GM12878 (cell line): ENCODE measurements at regions not wholly inside any gene's neighbourhood (a gene's known extent, or its start where the extent isn't known, plus 50 kb on each side); places are given as distances from the start of the nearest gene placed in this dataset.

ENCODE experiments used
- IKZF1 ChIP-seq: fragments of 450-650 bp; conservative IDR thresholded peaks from 2 replicates; pipeline ENCODE4 v1.6.1; 2017; ENCODE audit warnings: antibody characterized with exemption, mild to moderate bottlenecking
- MEF2B ChIP-seq: fragments of 450-650 bp; IDR thresholded peaks from 2 replicates; pipeline ENCODE4 v1.6.1; 2018; ENCODE audit warnings: mild to moderate bottlenecking, moderate library complexity; ENCODE audit not compliant: partially characterized antibody, poor library complexity, severe bottlenecking
- MTA2 ChIP-seq: fragments of 450-650 bp; IDR thresholded peaks from 2 replicates; pipeline ENCODE4 v1.6.1; 2016; ENCODE audit warnings: low read depth, mild to moderate bottlenecking, moderate library complexity
- NBN ChIP-seq: fragments of 450-650 bp; IDR thresholded peaks from 2 replicates; pipeline ENCODE4 v1.6.1; 2016
- SREBF2 ChIP-seq: IDR thresholded peaks from 2 replicates; pipeline ENCODE4 v1.6.1; 2012; ENCODE audit warnings: mild to moderate bottlenecking, low read length
- TF ChIP-seq, protein P1 (sequence below): fragments of 450-650 bp; IDR thresholded peaks from 2 replicates; pipeline ENCODE4 v1.6.1; 2017; ENCODE audit warnings: mild to moderate bottlenecking, moderate library complexity
- TF ChIP-seq, protein P2 (sequence below): fragments of 450-650 bp; IDR thresholded peaks from 2 replicates; pipeline ENCODE4 v1.6.1; 2016; ENCODE audit warnings: mild to moderate bottlenecking
- TF ChIP-seq, protein P3 (sequence below): fragments of 450-650 bp; IDR thresholded peaks from 2 replicates; pipeline ENCODE4 v1.6.1; 2018; ENCODE audit warnings: mild to moderate bottlenecking, low read depth, moderate library complexity; ENCODE audit not compliant: partially characterized antibody

DNA sequence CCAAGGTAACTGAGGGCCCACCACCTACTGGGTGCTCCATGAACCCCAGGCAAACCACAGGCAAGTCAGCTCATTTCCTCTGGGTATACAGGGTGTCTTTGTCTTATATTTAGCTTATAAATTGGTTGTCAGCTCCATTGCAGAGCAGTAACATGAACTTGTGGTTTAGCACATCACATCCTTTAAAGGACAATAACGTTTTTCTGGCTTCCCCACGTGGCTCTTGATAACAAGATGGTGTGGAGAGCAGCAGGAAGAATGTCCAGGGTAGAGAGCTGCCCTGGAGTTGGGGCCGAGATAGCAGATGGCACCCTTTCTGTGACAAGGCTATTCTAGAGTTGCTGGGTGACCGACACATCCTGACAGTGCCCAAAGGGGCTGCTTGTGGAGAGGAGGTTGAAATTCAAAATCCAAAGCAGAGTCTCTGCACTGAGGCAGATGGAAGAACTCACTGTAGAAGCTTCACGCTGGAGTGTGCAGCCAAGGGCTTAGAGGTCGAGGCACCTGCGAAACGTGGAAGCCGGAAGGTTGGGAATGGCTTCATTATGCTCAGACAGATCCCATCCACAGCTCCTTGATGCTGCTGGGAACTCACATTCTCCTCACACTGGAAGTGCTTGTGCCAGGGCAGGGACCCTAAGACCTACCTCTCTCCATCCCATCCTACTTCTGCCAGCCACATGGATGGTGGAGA, 133.0 kb upstream of the FRY start (continued):
- TF ChIP-seq, protein P1, sequence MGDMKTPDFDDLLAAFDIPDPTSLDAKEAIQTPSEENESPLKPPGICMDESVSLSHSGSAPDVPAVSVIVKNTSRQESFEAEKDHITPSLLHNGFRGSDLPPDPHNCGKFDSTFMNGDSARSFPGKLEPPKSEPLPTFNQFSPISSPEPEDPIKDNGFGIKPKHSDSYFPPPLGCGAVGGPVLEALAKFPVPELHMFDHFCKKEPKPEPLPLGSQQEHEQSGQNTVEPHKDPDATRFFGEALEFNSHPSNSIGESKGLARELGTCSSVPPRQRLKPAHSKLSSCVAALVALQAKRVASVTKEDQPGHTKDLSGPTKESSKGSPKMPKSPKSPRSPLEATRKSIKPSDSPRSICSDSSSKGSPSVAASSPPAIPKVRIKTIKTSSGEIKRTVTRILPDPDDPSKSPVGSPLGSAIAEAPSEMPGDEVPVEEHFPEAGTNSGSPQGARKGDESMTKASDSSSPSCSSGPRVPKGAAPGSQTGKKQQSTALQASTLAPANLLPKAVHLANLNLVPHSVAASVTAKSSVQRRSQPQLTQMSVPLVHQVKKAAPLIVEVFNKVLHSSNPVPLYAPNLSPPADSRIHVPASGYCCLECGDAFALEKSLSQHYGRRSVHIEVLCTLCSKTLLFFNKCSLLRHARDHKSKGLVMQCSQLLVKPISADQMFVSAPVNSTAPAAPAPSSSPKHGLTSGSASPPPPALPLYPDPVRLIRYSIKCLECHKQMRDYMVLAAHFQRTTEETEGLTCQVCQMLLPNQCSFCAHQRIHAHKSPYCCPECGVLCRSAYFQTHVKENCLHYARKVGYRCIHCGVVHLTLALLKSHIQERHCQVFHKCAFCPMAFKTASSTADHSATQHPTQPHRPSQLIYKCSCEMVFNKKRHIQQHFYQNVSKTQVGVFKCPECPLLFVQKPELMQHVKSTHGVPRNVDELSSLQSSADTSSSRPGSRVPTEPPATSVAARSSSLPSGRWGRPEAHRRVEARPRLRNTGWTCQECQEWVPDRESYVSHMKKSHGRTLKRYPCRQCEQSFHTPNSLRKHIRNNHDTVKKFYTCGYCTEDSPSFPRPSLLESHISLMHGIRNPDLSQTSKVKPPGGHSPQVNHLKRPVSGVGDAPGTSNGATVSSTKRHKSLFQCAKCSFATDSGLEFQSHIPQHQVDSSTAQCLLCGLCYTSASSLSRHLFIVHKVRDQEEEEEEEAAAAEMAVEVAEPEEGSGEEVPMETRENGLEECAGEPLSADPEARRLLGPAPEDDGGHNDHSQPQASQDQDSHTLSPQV, result 0 out of 2 replicates have a peak, but pooled peaks have one; percentile 8
- TF ChIP-seq, protein P2, sequence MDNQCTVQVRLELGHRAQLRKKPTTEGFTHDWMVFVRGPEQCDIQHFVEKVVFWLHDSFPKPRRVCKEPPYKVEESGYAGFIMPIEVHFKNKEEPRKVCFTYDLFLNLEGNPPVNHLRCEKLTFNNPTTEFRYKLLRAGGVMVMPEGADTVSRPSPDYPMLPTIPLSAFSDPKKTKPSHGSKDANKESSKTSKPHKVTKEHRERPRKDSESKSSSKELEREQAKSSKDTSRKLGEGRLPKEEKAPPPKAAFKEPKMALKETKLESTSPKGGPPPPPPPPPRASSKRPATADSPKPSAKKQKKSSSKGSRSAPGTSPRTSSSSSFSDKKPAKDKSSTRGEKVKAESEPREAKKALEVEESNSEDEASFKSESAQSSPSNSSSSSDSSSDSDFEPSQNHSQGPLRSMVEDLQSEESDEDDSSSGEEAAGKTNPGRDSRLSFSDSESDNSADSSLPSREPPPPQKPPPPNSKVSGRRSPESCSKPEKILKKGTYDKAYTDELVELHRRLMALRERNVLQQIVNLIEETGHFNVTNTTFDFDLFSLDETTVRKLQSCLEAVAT, result 0 out of 2 replicates have a peak, but pooled peaks have one; percentile 23
- no peak for TF ChIP-seq SREBF2
- TF ChIP-seq IKZF1, result peak; percentile 19; the same call in 1 of the 2 replicates
- TF ChIP-seq MTA2, result peak; percentile 69; the same call in 1 of the 2 replicates
- peak; percentile 49 for TF ChIP-seq MEF2B
- 0 out of 2 replicates have a peak, but pooled peaks have one; percentile 24 for TF ChIP-seq NBN
- TF ChIP-seq, protein P3, sequence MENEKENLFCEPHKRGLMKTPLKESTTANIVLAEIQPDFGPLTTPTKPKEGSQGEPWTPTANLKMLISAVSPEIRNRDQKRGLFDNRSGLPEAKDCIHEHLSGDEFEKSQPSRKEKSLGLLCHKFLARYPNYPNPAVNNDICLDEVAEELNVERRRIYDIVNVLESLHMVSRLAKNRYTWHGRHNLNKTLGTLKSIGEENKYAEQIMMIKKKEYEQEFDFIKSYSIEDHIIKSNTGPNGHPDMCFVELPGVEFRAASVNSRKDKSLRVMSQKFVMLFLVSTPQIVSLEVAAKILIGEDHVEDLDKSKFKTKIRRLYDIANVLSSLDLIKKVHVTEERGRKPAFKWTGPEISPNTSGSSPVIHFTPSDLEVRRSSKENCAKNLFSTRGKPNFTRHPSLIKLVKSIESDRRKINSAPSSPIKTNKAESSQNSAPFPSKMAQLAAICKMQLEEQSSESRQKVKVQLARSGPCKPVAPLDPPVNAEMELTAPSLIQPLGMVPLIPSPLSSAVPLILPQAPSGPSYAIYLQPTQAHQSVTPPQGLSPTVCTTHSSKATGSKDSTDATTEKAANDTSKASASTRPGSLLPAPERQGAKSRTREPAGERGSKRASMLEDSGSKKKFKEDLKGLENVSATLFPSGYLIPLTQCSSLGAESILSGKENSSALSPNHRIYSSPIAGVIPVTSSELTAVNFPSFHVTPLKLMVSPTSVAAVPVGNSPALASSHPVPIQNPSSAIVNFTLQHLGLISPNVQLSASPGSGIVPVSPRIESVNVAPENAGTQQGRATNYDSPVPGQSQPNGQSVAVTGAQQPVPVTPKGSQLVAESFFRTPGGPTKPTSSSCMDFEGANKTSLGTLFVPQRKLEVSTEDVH, result no peak
